Right forelimb (tissue), 1 donor: ENCODE measurements at regions not wholly inside any gene's neighbourhood (a gene's known extent, or its start where the extent isn't known, plus 50 kb on each side); places are given as distances from the start of the nearest gene placed in this dataset.
"Not testable (repeated sequence)": the region's sequence is repeated elsewhere in the genome, so short reads cannot be mapped to it uniquely, and the experiment has no call there.

ENCODE experiments used
- DNase-seq: peaks from one replicate; pipeline ENCODE4 v3.0.0-alpha.2; 2018

GRCh38 chr5:56763711-56764466 is 51.5 kb upstream of the MAP3K1 start:
- no peak for DNase-seq

- DNase-seq, result no peak
Observed at GRCh38 chr5:56763182-56763581, 52.2 kb upstream of the MAP3K1 start.

- DNase-seq, result no peak
Observed at GRCh38 chr5:56761151-56761885, 54.0 kb upstream of the MAP3K1 start.

- no peak for DNase-seq
Observed at GRCh38 chr5:56760723-56761122, 54.6 kb upstream of the MAP3K1 start.

- no peak for DNase-seq
Observed at GRCh38 chr5:56759521-56760216, 55.7 kb upstream of the MAP3K1 start.

- no peak for DNase-seq
Observed at GRCh38 chr5:56757077-56757476, 58.3 kb upstream of the MAP3K1 start.

GRCh38 chr5:56755036-56755555 is 60.3 kb upstream of the MAP3K1 start:
- no peak for DNase-seq

- not testable (repeated sequence) for DNase-seq
Observed at GRCh38 chr5:56753588-56753987, 61.8 kb upstream of the MAP3K1 start.

- DNase-seq, result no peak
Observed at GRCh38 chr5:56751572-56752313, 63.6 kb upstream of the MAP3K1 start.

- DNase-seq, result no peak
Observed at GRCh38 chr5:56749842-56750241, 65.5 kb upstream of the MAP3K1 start.

- no peak for DNase-seq
Observed at GRCh38 chr5:56746553-56747339, 68.6 kb upstream of the MAP3K1 start.

GRCh38 chr5:56745864-56746263 is 69.5 kb upstream of the MAP3K1 start:
- DNase-seq, result no peak

- DNase-seq, result no peak
Observed at GRCh38 chr5:56740868-56741267, 74.5 kb upstream of the MAP3K1 start.

GRCh38 chr5:56739990-56740389 is 75.4 kb upstream of the MAP3K1 start:
- no peak for DNase-seq

GRCh38 chr5:56737951-56738606 is 77.3 kb upstream of the MAP3K1 start:
- no peak for DNase-seq

- no peak for DNase-seq
Observed at GRCh38 chr5:56737002-56737621, 78.2 kb upstream of the MAP3K1 start.

GRCh38 chr5:56735849-56736641 is 79.3 kb upstream of the MAP3K1 start:
- no peak for DNase-seq

GRCh38 chr5:56734091-56734694 is 81.2 kb upstream of the MAP3K1 start:
- DNase-seq, result no peak

- no peak for DNase-seq
Observed at GRCh38 chr5:56733580-56733979, 81.8 kb upstream of the MAP3K1 start.

GRCh38 chr5:56732121-56732520 is 83.2 kb upstream of the MAP3K1 start:
- DNase-seq, result no peak
